ENCODE measurements at regions not wholly inside any gene's neighbourhood (a gene's known extent, or its start where the extent isn't known, plus 50 kb on each side); places are given as distances from the start of the nearest gene placed in this dataset.
"Not testable (repeated sequence)": the region's sequence is repeated elsewhere in the genome, so short reads cannot be mapped to it uniquely, and the experiment has no call there.

- no peak for DNase-seq (ENCODE audit: low read depth in 2 of 2)
These were observed 65.5 kb downstream of the VCX2 start for GRCh38 chrX:8105531-8105930.

GRCh38 chrX:8103655-8104054, 67.4 kb downstream of the VCX2 start:
- DNase-seq (ENCODE audit: low read depth in 2 of 2) = no peak

- DNase-seq (ENCODE audit: low read depth in 2 of 2) = no peak
These were observed 79.6 kb downstream of the VCX2 start for GRCh38 chrX:8091510-8091909.

- DNase-seq (ENCODE audit: low read depth in 2 of 2) = no peak
These were observed 80.2 kb downstream of the VCX2 start for GRCh38 chrX:8090906-8091305.

- no peak for DNase-seq (ENCODE audit: low read depth in 2 of 2)
These were observed 80.6 kb downstream of the VCX2 start for GRCh38 chrX:8090482-8090881.

GRCh38 chrX:8089141-8089540, 81.9 kb downstream of the VCX2 start:
- no peak for DNase-seq (ENCODE audit: low read depth in 2 of 2)

- no peak for DNase-seq (ENCODE audit: low read depth in 2 of 2)
These were observed 87.1 kb downstream of the VCX2 start for GRCh38 chrX:8084006-8084405.

- no peak for DNase-seq (ENCODE audit: low read depth in 2 of 2)
These were observed 87.8 kb downstream of the VCX2 start for GRCh38 chrX:8083286-8083685.

GRCh38 chrX:8075636-8076035, 95.4 kb downstream of the VCX2 start:
- no peak for DNase-seq (ENCODE audit: low read depth in 2 of 2)

GRCh38 chrX:8067754-8068462, 103.2 kb downstream of the VCX2 start:
- no peak for DNase-seq (ENCODE audit: low read depth in 2 of 2)

GRCh38 chrX:8052909-8053308, 118.2 kb downstream of the VCX2 start:
- no peak for DNase-seq (ENCODE audit: low read depth in 2 of 2)

GRCh38 chrX:8049827-8050226, 121.2 kb downstream of the VCX2 start:
- DNase-seq (ENCODE audit: low read depth in 2 of 2) = no peak

- no peak for DNase-seq (ENCODE audit: low read depth in 2 of 2)
These were observed 121.3 kb upstream of the PNPLA4 start for GRCh38 chrX:8048466-8048865.

- DNase-seq (ENCODE audit: low read depth in 2 of 2) = no peak
These were observed 117.7 kb upstream of the PNPLA4 start for GRCh38 chrX:8044947-8045346.

- DNase-seq (ENCODE audit: low read depth in 2 of 2) = no peak
These were observed 116.3 kb upstream of the PNPLA4 start for GRCh38 chrX:8043546-8043945.

- DNase-seq (ENCODE audit: low read depth in 2 of 2) = no peak
These were observed 115.9 kb upstream of the PNPLA4 start for GRCh38 chrX:8043121-8043520.

- DNase-seq (ENCODE audit: low read depth in 2 of 2) = no peak
These were observed 115.1 kb upstream of the PNPLA4 start for GRCh38 chrX:8042304-8042703.

GRCh38 chrX:8039711-8040110, 112.5 kb upstream of the PNPLA4 start:
- not testable (repeated sequence) for DNase-seq (ENCODE audit: low read depth in 2 of 2)

- DNase-seq (ENCODE audit: low read depth in 2 of 2) = no peak
These were observed 110.6 kb upstream of the PNPLA4 start for GRCh38 chrX:8037593-8038348.

- DNase-seq (ENCODE audit: low read depth in 2 of 2) = no peak
These were observed 109.7 kb upstream of the PNPLA4 start for GRCh38 chrX:8036914-8037313.

GRCh38 chrX:8034058-8034457, 106.8 kb upstream of the PNPLA4 start:
- no peak for DNase-seq (ENCODE audit: low read depth in 2 of 2)

- DNase-seq (ENCODE audit: low read depth in 2 of 2) = no peak
These were observed 106.0 kb upstream of the PNPLA4 start for GRCh38 chrX:8033175-8033574.

GRCh38 chrX:8030361-8030760, 103.1 kb upstream of the PNPLA4 start:
- DNase-seq (ENCODE audit: low read depth in 2 of 2) = no peak
